Suprapubic skin (tissue), 4 donors: ENCODE measurements at regions not wholly inside any gene's neighbourhood (a gene's known extent, or its start where the extent isn't known, plus 50 kb on each side); places are given as distances from the start of the nearest gene placed in this dataset.

Source experiments
- DNase-seq, 2 donors: peaks; one replicate each; pipeline ENCODE4 v3.0.0-alpha.2; 2019; ENCODE audit warnings: low spot score in 2 of 2
- H3K27ac ChIP-seq: fragments of 200-600 bp; sonication (generic); one replicate; pipeline ENCODE4 v1.5.1; 2019
- H3K27me3 ChIP-seq: fragments of 200-600 bp; sonication (generic); one replicate; pipeline ENCODE4 v1.5.1; 2019
- H3K36me3 ChIP-seq: fragments of 200-600 bp; sonication (generic); one replicate; pipeline ENCODE4 v1.5.1; 2019
- H3K4me1 ChIP-seq: fragments of 200-600 bp; sonication (generic); one replicate; pipeline ENCODE4 v1.5.1; 2019
- H3K4me3 ChIP-seq: fragments of 200-600 bp; sonication (generic); one replicate; pipeline ENCODE4 v1.5.1; 2019; ENCODE audit warnings: mild to moderate bottlenecking
- H3K9me3 ChIP-seq: fragments of 200-600 bp; sonication (generic); one replicate; pipeline ENCODE4 v1.5.1; 2019
- CTCF ChIP-seq, 2 donors: fragments of 200-600 bp in 1 of 2; fragments of 450-650 bp in 1 of 2; sonication (generic) in 1 of 2; IDR thresholded peaks; one replicate each; pipeline ENCODE4 v1.5.1; 2016 to 2019; ENCODE audit warnings: antibody characterized with exemption in 2 of 2, mild to moderate bottlenecking in 1 of 2, moderate library complexity in 1 of 2
- EP300 ChIP-seq: sonication (generic); formaldehyde crosslinking; IDR thresholded peaks from one replicate; pipeline ENCODE4 v1.6.1; 2017; ENCODE audit warnings: antibody characterized with exemption
- POLR2A ChIP-seq, 2 donors: fragments of 450-650 bp; IDR thresholded peaks; one replicate each; pipeline ENCODE4 v1.6.1; 2017; ENCODE audit warnings: antibody characterized with exemption in 2 of 2, mild to moderate bottlenecking in 2 of 2, moderate library complexity in 2 of 2
- POLR2AphosphoS5 ChIP-seq, 3 donors: sonication (generic); formaldehyde crosslinking; IDR thresholded peaks; one replicate each; pipeline ENCODE4 v1.6.1; 2017; ENCODE audit warnings: antibody characterized with exemption in 3 of 3
- WGBS: methylation state at CpG from one replicate; pipeline ENCODE4 v1.1.5; 2018; 5-methylcytosine and 5-hydroxymethylcytosine counted together

- no peak for DNase-seq
- 83% methylated on average over 6 of the region's 6 CpGs for WGBS
- Histone ChIP-seq H3K9me3 (no peaks in the 10 kb centered on the region), H3K4me3 (no peak overlapping the region), H3K27ac (no peak overlapping the region), H3K4me1 (peaks cover 3% of the 10 kb centered on the region), H3K27me3 (peaks cover 24% of the 10 kb centered on the region), H3K36me3 (no peaks in the 10 kb centered on the region)
- TF ChIP-seq EP300 (no peak), CTCF (IDR thresholded peaks at IDR 0.05) (no peak), POLR2A (IDR thresholded peaks at IDR 0.05) (no peak), POLR2AphosphoS5 (IDR thresholded peaks at IDR 0.05) (no peak)
Observed at GRCh38 chr13:111476197-111476596, 155.8 kb downstream of the TEX29 start.

DNA sequence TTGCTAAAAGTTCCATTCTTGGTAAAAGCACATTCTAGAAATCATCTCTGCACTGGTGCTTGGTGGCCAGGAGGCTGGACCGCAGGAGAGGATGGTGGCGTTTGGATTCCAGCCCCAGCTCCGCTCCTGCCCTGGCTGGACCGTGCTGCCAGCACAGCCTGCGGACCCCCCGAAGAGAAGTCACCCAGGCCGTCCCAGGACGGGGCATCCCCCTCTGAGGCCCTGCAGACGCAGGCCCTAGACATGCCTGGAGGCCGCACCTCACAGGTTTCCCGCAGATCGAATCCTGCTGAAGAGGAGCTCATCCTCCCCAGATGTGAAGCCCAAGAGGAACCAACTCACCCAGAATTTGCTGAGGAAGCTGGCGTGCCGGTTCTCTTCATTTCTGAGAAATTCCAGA lies 159.0 kb downstream of the TEX29 start:
- Histone ChIP-seq H3K27ac (no peak overlapping the region), H3K4me3 (no peak overlapping the region), H3K36me3 (no peaks in the 10 kb centered on the region), H3K9me3 (no peaks in the 10 kb centered on the region), H3K4me1 (peaks cover 3% of the 10 kb centered on the region), H3K27me3 (peaks cover 13% of the 10 kb centered on the region)
- TF ChIP-seq POLR2AphosphoS5 (IDR thresholded peaks at IDR 0.05) (no peak), CTCF (IDR thresholded peaks at IDR 0.05) (no peak), POLR2A (IDR thresholded peaks at IDR 0.05) (no peak), EP300 (no peak)
- DNase-seq = peak in 1 of 2 donors; percentile 37
- 79% methylated on average over 7 of the region's 14 CpGs for WGBS

- Histone ChIP-seq H3K27ac (no peak overlapping the region), H3K36me3 (no peaks in the 10 kb centered on the region), H3K4me1 (no peaks in the 10 kb centered on the region), H3K9me3 (no peaks in the 10 kb centered on the region), H3K27me3 (peaks cover 10% of the 10 kb centered on the region), H3K4me3 (no peak overlapping the region)
- DNase-seq = peak in 1 of 2 donors; percentile 61
- WGBS = 89% methylated on average over 8 of the region's 8 CpGs
- no peak for TF ChIP-seq POLR2AphosphoS5 (IDR thresholded peaks at IDR 0.05)
- TF ChIP-seq CTCF (IDR thresholded peaks at IDR 0.05) = no peak
- no peak for TF ChIP-seq POLR2A (IDR thresholded peaks at IDR 0.05)
- no peak for TF ChIP-seq EP300
Observed at GRCh38 chr13:111480503-111480902, 160.1 kb downstream of the TEX29 start.

- H3K9me3 ChIP-seq = peaks cover under 1% of the 10 kb centered on the region
- H3K4me1 ChIP-seq = no peaks in the 10 kb centered on the region
- TF ChIP-seq POLR2AphosphoS5 (IDR thresholded peaks at IDR 0.05) = no peak
- no peak for TF ChIP-seq POLR2A (IDR thresholded peaks at IDR 0.05)
- TF ChIP-seq EP300 = no peak
- TF ChIP-seq CTCF (IDR thresholded peaks at IDR 0.05) = no peak
- no peak overlapping the region for H3K4me3 ChIP-seq
- peaks cover 10% of the 10 kb centered on the region for H3K27me3 ChIP-seq
- 69% methylated on average over 11 of the region's 11 CpGs for WGBS
- peak in 1 of 2 donors; percentile 58 for DNase-seq
- no peaks in the 10 kb centered on the region for H3K36me3 ChIP-seq
- H3K27ac ChIP-seq = no peak overlapping the region
Observed at GRCh38 chr13:111480976-111481375, 160.5 kb downstream of the TEX29 start.

DNA sequence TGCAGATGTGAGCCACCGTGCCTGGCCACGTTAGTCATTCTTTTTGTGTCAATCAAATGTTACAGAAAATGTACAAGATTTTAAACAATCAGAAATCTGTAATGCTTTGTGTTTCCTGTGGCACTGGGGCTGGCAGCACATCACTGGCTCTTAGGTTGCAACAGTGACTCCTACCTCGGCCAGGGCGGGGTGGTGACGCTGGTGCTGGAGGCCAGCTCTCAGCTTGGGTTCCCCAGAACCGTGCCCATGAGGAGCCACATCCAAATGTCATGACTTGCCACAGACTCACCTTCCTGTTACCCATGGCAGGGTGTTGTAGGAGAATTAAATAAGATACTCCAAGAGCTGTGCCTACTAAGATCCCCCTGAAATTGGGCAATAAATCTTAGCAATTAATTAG lies 161.7 kb downstream of the TEX29 start:
- DNase-seq = peak in 1 of 2 donors; percentile 63
- WGBS = 76% methylated on average over 6 of the region's 6 CpGs
- TF ChIP-seq EP300 (no peak), POLR2A (IDR thresholded peaks at IDR 0.05) (no peak), POLR2AphosphoS5 (IDR thresholded peaks at IDR 0.05) (no peak), CTCF (IDR thresholded peaks at IDR 0.05) (no peak)
- H3K9me3 ChIP-seq = peaks cover 8% of the 10 kb centered on the region
- no peaks in the 10 kb centered on the region for H3K4me1 ChIP-seq
- no peak overlapping the region for H3K4me3 ChIP-seq
- no peak overlapping the region for H3K27ac ChIP-seq
- no peaks in the 10 kb centered on the region for H3K36me3 ChIP-seq
- H3K27me3 ChIP-seq = peaks cover 10% of the 10 kb centered on the region
